Subcutaneous abdominal adipose tissue (tissue), 5 donors: ENCODE measurements at regions not wholly inside any gene's neighbourhood (a gene's known extent, or its start where the extent isn't known, plus 50 kb on each side); places are given as distances from the start of the nearest gene placed in this dataset.

Experiments
- H3K27ac ChIP-seq: one replicate; pipeline ENCODE4 v1.7.0; 2013; ENCODE audit warnings: low read depth, mild to moderate bottlenecking, inconsistent platforms, low read length, moderate library complexity
- H3K27me3 ChIP-seq, 5 donors: one replicate each; pipeline ENCODE4 v1.7.0; 2013; ENCODE audit warnings: low read length in 5 of 5, inconsistent platforms in 1 of 5; ENCODE audit not compliant: control insufficient read depth in 5 of 5, insufficient read depth in 4 of 5
- H3K36me3 ChIP-seq, 5 donors: one replicate each; pipeline ENCODE4 v1.7.0; 2013; ENCODE audit warnings: low read length in 5 of 5; ENCODE audit not compliant: control insufficient read depth in 5 of 5, insufficient read depth in 5 of 5
- H3K4me1 ChIP-seq, 5 donors: one replicate each; pipeline ENCODE4 v1.7.0; 2013; ENCODE audit warnings: low read length in 5 of 5, mild to moderate bottlenecking in 3 of 5, moderate library complexity in 1 of 5; ENCODE audit not compliant: control insufficient read depth in 5 of 5, insufficient read depth in 5 of 5
- H3K4me3 ChIP-seq, 5 donors: one replicate each; pipeline ENCODE4 v1.7.0; 2013; ENCODE audit warnings: low read length in 5 of 5, low read depth in 1 of 5
- H3K9ac ChIP-seq, 5 donors: one replicate each; pipeline ENCODE4 v1.7.0; 2013; ENCODE audit warnings: low read length in 5 of 5, mild to moderate bottlenecking in 4 of 5, moderate library complexity in 3 of 5
- H3K9me3 ChIP-seq, 5 donors: one replicate each; pipeline ENCODE4 v1.7.0; 2013; ENCODE audit warnings: low read length in 5 of 5; ENCODE audit not compliant: control insufficient read depth in 5 of 5
- donor health status: healthy.
- donor health status: healthy.
- donor health status: healthy.
- donor health status: healthy.
- donor health status: healthy.

DNA sequence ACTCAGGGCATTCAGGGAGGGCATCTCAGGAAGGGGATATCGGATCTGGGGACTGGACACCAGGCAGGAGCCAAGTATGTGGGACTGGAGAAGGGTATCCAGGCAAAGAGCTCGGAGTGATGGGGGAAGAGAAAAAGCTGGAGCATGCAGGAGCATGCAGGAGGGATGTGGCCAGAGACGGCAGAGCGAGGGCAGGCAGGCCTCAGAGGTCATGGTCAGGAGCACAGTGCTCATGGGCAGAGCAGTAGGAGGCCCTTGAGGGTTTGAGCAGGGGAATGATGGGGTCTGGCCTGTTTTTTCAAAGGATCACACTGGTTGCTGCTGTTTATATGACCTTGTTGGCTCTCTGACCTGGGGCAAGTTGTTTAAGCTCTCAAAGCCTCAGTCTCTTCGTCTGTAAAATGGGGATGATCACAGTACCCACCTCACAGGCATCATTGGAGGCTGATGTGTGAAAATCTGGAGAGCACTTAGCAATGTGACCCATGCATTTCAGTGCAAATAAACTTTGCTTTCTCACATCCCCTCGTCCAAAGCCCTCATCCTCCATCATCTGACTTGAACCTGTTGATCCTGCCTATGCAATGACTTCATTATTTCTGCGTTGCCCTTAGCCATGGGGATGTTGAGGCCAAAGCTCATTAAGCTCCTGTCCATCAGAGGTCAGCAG lies 273.1 kb downstream of the MATN1 start:
- H3K27me3 ChIP-seq = peaks cover 3 to 6% (median 5%) of the 10 kb centered on the region in 5 donors
- H3K36me3 ChIP-seq = no peaks in the 10 kb centered on the region
- H3K9me3 ChIP-seq = peaks cover 0 to 4% (median 0%) of the 10 kb centered on the region in 5 donors
- no peak overlapping the region for H3K27ac ChIP-seq
- no peak overlapping the region for H3K9ac ChIP-seq
- H3K4me3 ChIP-seq = no peak overlapping the region
- H3K4me1 ChIP-seq = no peaks in the 10 kb centered on the region

DNA sequence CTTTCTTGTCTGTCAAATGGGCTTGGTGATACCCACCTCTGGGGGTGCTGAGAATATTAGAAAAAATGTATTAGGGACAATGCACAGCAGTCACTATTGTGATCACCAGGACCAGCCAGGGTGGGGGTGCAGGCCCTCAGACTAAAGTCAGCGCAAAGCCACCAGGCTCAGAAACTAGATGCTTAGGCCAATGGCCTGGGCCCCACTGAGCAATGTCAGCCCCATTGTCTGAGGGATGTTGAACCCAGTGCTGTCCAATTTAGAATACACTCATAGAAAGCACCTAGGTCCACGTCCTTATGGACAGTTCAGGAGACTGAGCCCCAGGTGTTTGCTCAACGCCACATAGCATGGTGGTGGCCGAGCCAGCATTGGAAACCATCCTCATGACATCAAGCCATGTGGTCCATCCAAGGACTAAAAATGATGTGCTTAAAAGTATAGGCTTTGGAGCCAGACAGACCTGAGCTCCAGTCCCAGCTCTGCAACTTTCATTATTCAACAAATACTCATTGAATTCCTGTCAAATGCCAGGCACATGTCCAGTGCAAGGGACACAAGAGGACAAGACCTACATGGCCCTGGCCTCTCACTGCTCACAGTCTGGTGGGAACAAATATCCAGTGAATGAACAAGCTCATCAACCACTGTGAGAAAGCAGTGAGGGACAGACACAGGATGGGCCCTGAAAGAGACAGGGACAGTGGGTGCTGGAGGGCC lies 273.8 kb downstream of the MATN1 start:
- no peak overlapping the region for H3K27ac ChIP-seq
- H3K4me1 ChIP-seq = no peaks in the 10 kb centered on the region
- H3K36me3 ChIP-seq = no peaks in the 10 kb centered on the region
- H3K4me3 ChIP-seq = no peak overlapping the region
- H3K9ac ChIP-seq = no peak overlapping the region
- H3K9me3 ChIP-seq = peaks cover 0 to 6% (median 0%) of the 10 kb centered on the region in 5 donors
- peaks cover 3 to 6% (median 5%) of the 10 kb centered on the region in 5 donors for H3K27me3 ChIP-seq

GRCh38 chr1:30449003-30449402 lies 274.4 kb downstream of the MATN1 start:
- Histone ChIP-seq H3K9ac (no peak overlapping the region), H3K4me1 (no peaks in the 10 kb centered on the region), H3K4me3 (no peak overlapping the region), H3K27ac (no peak overlapping the region), H3K36me3 (no peaks in the 10 kb centered on the region), H3K27me3 (peaks cover 3 to 6% (median 5%) of the 10 kb centered on the region in 5 donors), H3K9me3 (peaks cover 0 to 6% (median 0%) of the 10 kb centered on the region in 5 donors)

DNA sequence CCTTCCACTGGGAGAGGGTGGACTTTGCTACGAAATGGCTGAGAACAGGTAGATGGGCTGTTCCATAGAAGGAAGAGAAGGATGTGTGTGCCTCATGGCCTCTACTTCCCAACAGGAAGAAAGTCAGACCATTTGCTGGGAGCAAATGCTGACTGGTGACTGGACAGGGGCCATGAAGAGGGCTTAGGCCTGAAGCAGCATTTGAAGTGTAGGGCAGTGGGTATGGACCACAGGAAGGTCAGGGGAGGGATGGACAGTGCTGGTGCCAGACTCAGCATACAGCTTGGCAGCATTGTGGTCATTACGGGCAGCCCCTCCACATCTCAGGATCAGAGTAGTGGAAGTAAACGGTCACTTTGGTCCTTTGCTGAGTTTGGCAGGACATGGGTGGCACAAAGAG lies 275.7 kb downstream of the MATN1 start:
- peaks cover 3 to 6% (median 5%) of the 10 kb centered on the region in 5 donors for H3K27me3 ChIP-seq
- H3K4me1 ChIP-seq = no peaks in the 10 kb centered on the region
- no peaks in the 10 kb centered on the region for H3K36me3 ChIP-seq
- H3K27ac ChIP-seq = no peak overlapping the region
- H3K9me3 ChIP-seq = peaks cover 0 to 2% (median 0%) of the 10 kb centered on the region in 5 donors
- no peak overlapping the region for H3K4me3 ChIP-seq
- H3K9ac ChIP-seq = no peak overlapping the region

DNA sequence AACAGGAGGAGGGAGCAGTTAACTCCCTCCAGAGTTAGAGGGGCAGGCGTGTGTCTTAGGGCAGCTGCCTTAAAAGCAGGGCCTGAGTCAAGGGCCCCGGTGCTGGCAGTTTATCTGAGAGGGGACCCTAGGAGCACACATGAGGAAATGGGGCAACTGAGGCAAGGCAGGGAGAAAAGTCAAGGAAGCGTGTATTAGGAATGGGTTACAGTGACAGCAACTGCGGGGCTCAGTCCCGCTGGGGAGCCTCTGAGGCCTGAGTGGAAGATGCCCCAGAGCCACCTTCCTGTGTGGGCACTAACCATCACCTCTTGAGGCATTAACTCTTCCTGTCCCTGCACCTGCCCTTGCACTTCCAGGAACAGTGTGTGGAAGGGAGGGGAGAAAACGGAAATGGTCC lies 276.3 kb downstream of the MATN1 start:
- Histone ChIP-seq H3K4me3 (no peak overlapping the region), H3K9me3 (peaks cover 0 to 2% (median 0%) of the 10 kb centered on the region in 5 donors), H3K9ac (no peak overlapping the region), H3K4me1 (no peaks in the 10 kb centered on the region), H3K36me3 (no peaks in the 10 kb centered on the region), H3K27me3 (peaks cover 3 to 6% (median 5%) of the 10 kb centered on the region in 5 donors), H3K27ac (no peak overlapping the region)

- no peak overlapping the region for H3K27ac ChIP-seq
- H3K9me3 ChIP-seq = peaks cover 0 to 2% (median 0%) of the 10 kb centered on the region in 5 donors
- no peaks in the 10 kb centered on the region for H3K36me3 ChIP-seq
- no peak overlapping the region for H3K4me3 ChIP-seq
- peaks cover 3 to 6% (median 5%) of the 10 kb centered on the region in 5 donors for H3K27me3 ChIP-seq
- H3K9ac ChIP-seq = no peak overlapping the region
- no peaks in the 10 kb centered on the region for H3K4me1 ChIP-seq
Measured at GRCh38 chr1:30446508-30446907, 276.9 kb downstream of the MATN1 start.

GRCh38 chr1:30446095-30446494 lies 277.3 kb downstream of the MATN1 start:
- Histone ChIP-seq H3K9ac (no peak overlapping the region), H3K36me3 (no peaks in the 10 kb centered on the region), H3K9me3 (peaks cover 0 to 2% (median 0%) of the 10 kb centered on the region in 5 donors), H3K27me3 (peaks cover 2 to 6% (median 5%) of the 10 kb centered on the region in 5 donors), H3K4me1 (no peaks in the 10 kb centered on the region), H3K27ac (no peak overlapping the region), H3K4me3 (no peak overlapping the region)

- Histone ChIP-seq H3K9me3 (peaks cover 0 to 2% (median 0%) of the 10 kb centered on the region in 5 donors), H3K4me3 (no peak overlapping the region), H3K4me1 (no peaks in the 10 kb centered on the region), H3K27me3 (peaks cover 0 to 6% (median 5%) of the 10 kb centered on the region in 5 donors), H3K27ac (no peak overlapping the region), H3K36me3 (no peaks in the 10 kb centered on the region), H3K9ac (no peak overlapping the region)
Measured at GRCh38 chr1:30445449-30445848, 277.9 kb downstream of the MATN1 start.

DNA sequence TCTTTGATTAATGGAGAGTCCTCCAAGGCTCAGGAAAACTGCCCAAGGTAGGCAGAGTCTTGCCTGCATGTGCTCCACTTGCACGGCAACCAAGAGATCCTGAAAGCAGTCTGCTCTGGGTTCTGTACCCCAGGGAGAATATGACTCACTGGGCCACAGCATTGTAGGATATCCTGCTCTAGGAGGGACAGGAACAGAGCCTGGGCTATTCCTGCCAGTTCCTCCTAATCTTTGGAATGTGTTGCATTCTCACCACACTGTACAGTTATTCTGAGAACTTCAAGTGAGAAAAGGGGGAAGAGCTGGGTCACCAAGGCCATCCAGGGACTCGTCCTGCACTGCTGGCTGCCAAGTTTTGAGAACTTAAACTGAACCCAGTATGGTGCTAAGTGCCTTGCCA lies 278.5 kb downstream of the MATN1 start:
- Histone ChIP-seq H3K4me1 (no peaks in the 10 kb centered on the region), H3K27ac (no peak overlapping the region), H3K9me3 (peaks cover 0 to 2% (median 0%) of the 10 kb centered on the region in 5 donors), H3K9ac (no peak overlapping the region), H3K27me3 (peaks cover 0 to 6% (median 5%) of the 10 kb centered on the region in 5 donors), H3K36me3 (no peaks in the 10 kb centered on the region), H3K4me3 (no peak overlapping the region)

GRCh38 chr1:30444401-30444800 lies 279.0 kb downstream of the MATN1 start:
- H3K9me3 ChIP-seq = peaks cover 0 to 2% (median 0%) of the 10 kb centered on the region in 5 donors
- H3K27me3 ChIP-seq = peaks cover 0 to 6% (median 5%) of the 10 kb centered on the region in 5 donors
- no peak overlapping the region for H3K4me3 ChIP-seq
- H3K27ac ChIP-seq = no peak overlapping the region
- no peak overlapping the region for H3K9ac ChIP-seq
- H3K36me3 ChIP-seq = no peaks in the 10 kb centered on the region
- H3K4me1 ChIP-seq = no peaks in the 10 kb centered on the region
